ENCODE measurements at regions not wholly inside any gene's neighbourhood (a gene's known extent, or its start where the extent isn't known, plus 50 kb on each side); places are given as distances from the start of the nearest gene placed in this dataset.
"Not testable (repeated sequence)": the region's sequence is repeated elsewhere in the genome, so short reads cannot be mapped to it uniquely, and the experiment has no call there.

GRCh38 chr7:91408388-91409154 lies 144.3 kb downstream of the FZD1 start:
- DNase-seq = no peak

- no peak for DNase-seq
These were observed 146.8 kb downstream of the FZD1 start for GRCh38 chr7:91411060-91411459.

GRCh38 chr7:91412298-91412697 lies 148.1 kb downstream of the FZD1 start:
- DNase-seq = no peak

DNA sequence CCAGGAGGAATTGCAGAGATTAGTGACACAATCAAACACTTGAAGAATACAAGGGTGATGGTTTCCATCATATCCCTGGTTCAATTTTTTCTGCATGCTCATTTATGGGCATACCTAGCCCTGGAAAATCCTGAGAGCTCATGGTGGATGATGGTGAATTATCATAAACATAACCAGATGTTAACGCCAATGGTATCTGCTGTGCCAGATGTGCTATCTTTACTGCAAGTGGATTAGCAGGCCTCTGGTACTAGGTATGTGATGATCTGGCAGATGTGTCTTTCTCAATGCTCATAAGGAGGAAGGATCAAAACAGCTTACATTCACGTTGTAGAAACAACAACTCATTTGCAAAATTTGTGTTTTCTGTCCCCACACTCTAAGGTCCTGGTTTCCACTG lies 150.5 kb downstream of the FZD1 start:
- DNase-seq = no peak

- no peak for DNase-seq
These were observed 152.1 kb downstream of the FZD1 start for GRCh38 chr7:91416155-91416865.

- no peak for DNase-seq
These were observed 156.4 kb downstream of the FZD1 start for GRCh38 chr7:91420606-91421005.

- no peak for DNase-seq
These were observed 156.8 kb downstream of the FZD1 start for GRCh38 chr7:91421018-91421417.

GRCh38 chr7:91424371-91424770 lies 160.1 kb downstream of the FZD1 start:
- no peak for DNase-seq

DNA sequence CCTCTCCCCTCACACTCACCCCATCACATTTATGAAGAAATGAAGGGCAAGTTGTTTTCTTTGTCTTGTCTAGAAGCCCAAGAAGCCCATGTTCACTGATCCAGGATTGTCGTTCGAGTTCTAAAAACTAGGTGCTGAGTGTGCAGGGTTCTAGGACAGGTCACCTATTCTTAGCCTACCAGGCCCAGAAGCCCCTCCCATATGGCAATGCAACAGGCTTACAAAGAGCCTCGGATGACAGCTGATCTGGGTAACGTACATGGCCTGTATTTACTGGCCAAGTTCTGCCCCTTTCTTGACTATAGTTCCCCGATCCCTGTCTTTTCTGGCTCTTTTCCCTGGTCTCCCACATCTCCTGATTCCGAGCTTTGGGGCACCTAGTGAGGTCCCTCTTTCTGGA lies 160.9 kb downstream of the FZD1 start:
- DNase-seq = no peak

GRCh38 chr7:91427051-91427450 lies 162.8 kb downstream of the FZD1 start:
- DNase-seq = no peak

DNA sequence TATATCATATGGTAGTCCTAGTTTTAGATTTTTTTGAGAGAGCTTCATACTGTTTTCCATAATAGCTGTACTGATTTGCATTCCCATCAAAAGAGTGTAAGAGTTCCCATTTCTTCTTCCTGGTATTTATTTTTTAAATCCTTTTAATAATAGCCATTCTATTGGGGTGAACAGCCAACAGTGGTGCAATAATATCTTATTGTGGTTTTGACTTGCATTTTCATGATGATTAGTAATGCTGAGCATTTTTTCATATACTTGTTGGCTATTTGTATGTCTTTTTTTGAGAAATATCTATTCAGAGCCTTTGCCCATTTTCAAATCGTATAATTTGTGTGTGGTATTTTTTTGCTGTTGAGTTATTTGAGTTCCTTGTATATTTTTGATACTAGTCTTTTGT lies 167.4 kb downstream of the FZD1 start:
- DNase-seq = no peak

GRCh38 chr7:91434836-91435235 lies 170.6 kb downstream of the FZD1 start:
- DNase-seq = no peak

GRCh38 chr7:91435381-91436059 lies 171.3 kb downstream of the FZD1 start:
- no peak for DNase-seq

DNA sequence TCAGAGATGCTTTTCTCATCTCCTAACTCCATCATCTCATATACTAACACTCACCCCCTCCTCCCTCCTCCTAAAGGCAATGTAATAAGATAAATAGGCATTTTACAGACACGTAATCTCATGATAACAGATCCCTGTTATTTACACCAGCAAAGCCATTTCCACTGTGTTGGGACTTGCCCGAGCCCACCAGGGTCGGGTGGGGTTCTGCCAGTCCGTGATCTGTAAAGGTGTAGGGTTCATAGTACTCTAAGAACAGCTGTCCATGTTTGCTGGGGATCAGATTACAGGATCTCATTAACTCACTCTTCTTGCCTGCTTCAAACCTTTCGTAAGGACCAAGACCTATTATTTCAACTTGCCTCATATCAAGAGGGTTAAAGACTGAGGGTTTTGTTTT lies 172.4 kb downstream of the FZD1 start:
- no peak for DNase-seq

DNA sequence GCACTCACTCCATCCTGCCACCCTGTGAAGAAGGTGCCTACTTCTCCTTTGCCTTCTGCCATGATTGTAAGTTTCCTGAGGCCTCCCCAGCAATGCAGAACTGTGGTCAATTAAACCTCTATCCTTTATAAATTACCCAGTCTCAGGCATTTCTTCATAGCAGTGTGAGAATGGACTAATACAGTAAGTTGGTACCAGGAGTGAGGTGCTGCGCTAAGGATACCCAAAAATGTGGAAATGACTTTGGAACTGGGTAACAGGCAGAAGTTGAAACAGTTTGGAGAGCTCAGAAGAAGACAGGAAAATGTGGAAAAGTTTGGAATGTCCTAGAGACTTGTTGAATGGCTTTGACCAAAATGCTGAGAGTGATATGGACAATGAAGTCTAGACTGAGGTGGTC lies 176.0 kb downstream of the FZD1 start:
- DNase-seq = not testable (repeated sequence)

GRCh38 chr7:91443862-91444261 lies 179.6 kb downstream of the FZD1 start:
- DNase-seq = no peak

DNA sequence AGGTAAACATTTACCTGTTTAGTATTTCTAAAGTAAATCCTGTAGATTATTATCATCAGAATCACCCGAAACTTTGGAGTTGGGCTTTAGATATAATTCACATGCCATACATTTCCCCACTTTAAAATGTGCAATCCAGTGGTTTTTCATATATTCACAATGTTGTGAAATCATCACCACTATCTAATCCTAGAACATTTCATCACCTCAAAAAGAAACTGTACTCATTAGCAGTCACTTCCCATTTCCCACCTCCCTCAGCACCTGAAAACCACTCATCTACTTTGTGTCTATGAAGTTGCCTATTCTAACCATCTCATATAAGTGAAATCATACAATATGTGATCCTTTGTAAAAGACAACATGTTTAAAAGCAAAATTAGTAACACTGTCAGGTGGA lies 182.6 kb downstream of the FZD1 start:
- DNase-seq = no peak

- DNase-seq = no peak
These were observed 191.2 kb downstream of the FZD1 start for GRCh38 chr7:91455411-91455810.

- DNase-seq = no peak
These were observed 193.0 kb downstream of the FZD1 start for GRCh38 chr7:91457208-91457607.

DNA sequence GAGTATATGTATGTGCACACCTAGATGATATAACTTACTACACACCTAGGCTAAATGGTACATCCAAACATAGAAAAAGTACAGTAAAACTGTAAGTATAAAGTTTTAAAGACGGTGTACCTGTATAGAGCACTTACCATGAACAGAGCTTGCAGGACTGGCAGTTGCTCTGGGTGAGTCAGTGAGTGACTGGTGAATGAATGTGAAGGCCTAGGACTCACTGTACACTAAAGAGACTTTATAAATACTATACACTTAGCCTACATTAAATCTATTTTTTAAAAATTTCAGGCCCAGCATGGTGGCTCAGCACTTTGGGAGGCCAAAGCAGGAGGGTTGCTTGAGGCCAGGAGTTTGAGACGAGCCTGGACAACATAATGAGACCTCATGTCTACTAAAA lies 195.3 kb downstream of the FZD1 start:
- no peak for DNase-seq

DNA sequence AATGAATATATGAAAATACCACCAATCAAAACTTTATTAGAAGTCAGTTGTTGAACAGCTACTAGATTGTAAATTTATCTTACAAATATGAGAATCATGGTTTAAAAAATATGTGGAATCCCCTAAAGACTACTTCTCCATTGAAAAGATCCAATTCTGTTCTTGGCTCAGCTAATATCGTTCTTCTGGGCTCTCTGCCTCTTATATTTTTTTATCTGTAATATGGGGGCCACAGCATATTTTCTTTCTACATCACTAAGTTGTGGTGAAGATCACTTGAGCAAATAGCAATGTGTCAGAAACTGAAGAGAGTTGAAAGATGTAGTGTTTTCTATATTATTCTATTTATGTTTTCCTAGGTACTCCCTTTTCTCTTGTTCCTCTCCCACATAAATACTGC lies 198.1 kb downstream of the FZD1 start:
- DNase-seq = no peak

DNA sequence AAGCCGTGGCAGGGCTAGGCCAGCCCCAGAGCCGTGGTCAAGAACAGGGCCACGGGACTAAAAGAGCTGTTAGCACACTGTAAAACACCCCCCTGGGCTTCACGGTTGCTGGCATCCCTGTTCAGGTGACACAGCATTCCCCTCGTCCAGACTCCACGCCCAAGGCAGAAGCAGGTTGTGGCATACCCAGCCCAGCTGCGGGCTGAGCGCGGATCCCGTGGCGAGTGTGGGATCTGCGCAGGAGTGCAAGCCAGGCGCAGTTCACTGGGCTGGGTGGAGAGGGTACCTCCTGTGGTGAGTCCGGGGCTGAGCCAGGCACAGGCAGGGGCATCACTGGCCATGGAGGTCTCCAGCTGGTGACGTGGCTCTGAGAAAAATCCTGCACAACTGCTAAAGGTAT lies 199.1 kb downstream of the FZD1 start:
- no peak for DNase-seq

DNA sequence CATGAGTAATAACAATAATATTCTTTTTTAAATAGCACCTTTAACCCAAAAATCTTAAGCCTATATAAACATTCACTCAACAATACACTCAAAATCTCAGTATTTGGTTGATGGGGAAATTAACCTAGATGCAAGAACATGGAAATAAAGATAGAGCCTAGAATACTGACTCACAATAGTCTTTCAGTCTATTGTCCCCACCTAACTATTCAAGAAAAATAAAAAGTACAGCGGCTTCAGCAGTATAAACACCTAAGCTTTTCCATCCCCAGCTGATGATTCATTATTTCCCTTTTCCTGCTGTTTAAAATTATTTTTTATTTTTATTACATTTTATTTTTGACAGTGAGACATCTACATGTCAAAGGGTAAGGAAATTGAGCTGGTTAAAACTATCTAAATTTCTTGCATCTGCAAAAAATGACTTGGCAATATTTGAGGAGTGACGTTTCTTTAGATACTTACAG lies 201.4 kb downstream of the FZD1 start:
- no peak for DNase-seq

GRCh38 chr7:91468256-91468655 lies 204.0 kb downstream of the FZD1 start:
- no peak for DNase-seq
